Transverse colon (tissue), 4 donors: ENCODE measurements at regions not wholly inside any gene's neighbourhood (a gene's known extent, or its start where the extent isn't known, plus 50 kb on each side); places are given as distances from the start of the nearest gene placed in this dataset.
A peak's percentile ranks its signal among the peaks of the same experiment; 100 is the strongest.

Experiments used
- DNase-seq: peaks from one replicate; pipeline ENCODE4 v3.0.0-alpha.2; 2019
- H3K27ac ChIP-seq, 4 donors: fragments of 200-600 bp; sonication (generic); 2 replicates each; pipeline ENCODE4 v1.5.1; 2016 to 2018; ENCODE audit warnings: inconsistent platforms in 4 of 4
- H3K27me3 ChIP-seq: fragments of 200-600 bp; sonication (generic); 2 replicates; pipeline ENCODE4 v1.5.1; 2017; ENCODE audit warnings: inconsistent platforms
- H3K36me3 ChIP-seq, 4 donors: fragments of 200-600 bp; sonication (generic); 2 replicates each; pipeline ENCODE4 v1.5.1; 2017 to 2019; ENCODE audit warnings: inconsistent platforms in 4 of 4
- H3K4me1 ChIP-seq, 4 donors: fragments of 200-600 bp; sonication (generic); 2 replicates each; pipeline ENCODE4 v1.5.1; 2017 to 2020; ENCODE audit warnings: inconsistent platforms in 4 of 4
- H3K4me3 ChIP-seq, 4 donors: fragments of 200-600 bp; sonication (generic); 1 replicate in 1 of 4; 2 replicates in 3 of 4; pipeline versions ENCODE4 v1.5.1 to v1.6.1; 2017 to 2019; ENCODE audit warnings: inconsistent platforms in 4 of 4
- H3K9me3 ChIP-seq, 2 donors: fragments of 200-600 bp; sonication (generic); 2 replicates each; pipeline ENCODE4 v1.5.1; 2017 to 2019; ENCODE audit warnings: inconsistent platforms in 2 of 2
- CTCF ChIP-seq, 5 experiments: fragments of 200-600 bp in 3 of 5; fragments of 450-650 bp in 2 of 5; sonication (generic) in 3 of 5; IDR thresholded peaks; 1 replicate in 2 of 5; 2 replicates in 3 of 5; pipeline ENCODE4 v1.5.1; 2016 to 2017; ENCODE audit warnings: antibody characterized with exemption in 5 of 5, inconsistent platforms in 3 of 5, mild to moderate bottlenecking in 2 of 5, moderate library complexity in 1 of 5
- EP300 ChIP-seq: sonication (generic); formaldehyde crosslinking; IDR thresholded peaks from one replicate; pipeline ENCODE4 v1.6.1; 2017; ENCODE audit warnings: antibody characterized with exemption, low read depth
- POLR2A ChIP-seq: fragments of 450-650 bp; IDR thresholded peaks from one replicate; pipeline ENCODE4 v1.6.1; 2016; ENCODE audit warnings: antibody characterized with exemption, mild to moderate bottlenecking, moderate library complexity
- POLR2AphosphoS5 ChIP-seq, 3 donors: sonication (generic); formaldehyde crosslinking; IDR thresholded peaks; one replicate each; pipeline ENCODE4 v1.6.1; 2016; ENCODE audit warnings: antibody characterized with exemption in 3 of 3
- WGBS, 2 donors: methylation state at CpG; one replicate each; pipeline ENCODE4 v1.1.5; 2018; ENCODE audit warnings: low coverage in 1 of 2; 5-methylcytosine and 5-hydroxymethylcytosine counted together
- in situ Hi-C, 4 donors: fragments of 200-750 bp; cut with MboI; loops; one replicate each; pipeline versions ENCODE4 v1.15.0 to v1.15.1; 2017; ENCODE audit warnings: low sequenced_read_pairs in 3 of 4, low pct_ligation_motif_present in 1 of 4, low pct_unique_long_range_greater_than_20kb in 1 of 4
- intact Hi-C: fragments of 100-400 bp; cut with DNase I; formaldehyde crosslinking; loops from one replicate; pipeline ENCODE4 v1.15.1; 2023; ENCODE audit warnings: low total_unique reads

DNA sequence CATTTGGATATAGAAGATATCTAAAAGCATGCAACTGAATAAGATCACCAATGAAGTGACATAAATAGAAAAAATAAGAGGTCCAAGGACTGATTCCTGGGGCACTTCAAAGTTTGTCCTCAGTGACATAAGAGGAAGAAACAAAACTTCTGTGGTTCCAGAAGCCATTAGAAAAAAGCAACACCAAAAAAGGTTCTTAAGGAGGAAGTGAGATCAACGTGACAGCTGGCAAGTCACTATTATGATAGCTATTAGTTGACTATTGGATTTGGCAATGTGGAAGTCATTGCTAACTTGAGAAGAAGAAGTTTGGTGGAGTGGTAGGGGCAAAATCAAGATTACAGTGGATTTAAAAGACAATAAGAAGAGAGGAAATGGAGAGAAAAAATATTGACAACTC lies 1098.3 kb downstream of the NAALADL2 start:
- Histone ChIP-seq H3K36me3 (no peaks in the 10 kb centered on the region), H3K9me3 (no peaks in the 10 kb centered on the region), H3K27me3 (no peaks in the 10 kb centered on the region), H3K4me3 (no peak overlapping the region), H3K4me1 (no peaks in the 10 kb centered on the region), H3K27ac (no peak overlapping the region)
- intact Hi-C loops: no loop called here
- WGBS, 2 donors: 58 to 88% methylated on average over 1 of the region's 1 CpG
- TF ChIP-seq POLR2AphosphoS5 (IDR thresholded peaks at IDR 0.05) (no peak), POLR2A (no peak), CTCF (IDR thresholded peaks at IDR 0.05) (no peak), EP300 (no peak)
- in situ Hi-C loops: no loop called here
- no peak for DNase-seq

DNA sequence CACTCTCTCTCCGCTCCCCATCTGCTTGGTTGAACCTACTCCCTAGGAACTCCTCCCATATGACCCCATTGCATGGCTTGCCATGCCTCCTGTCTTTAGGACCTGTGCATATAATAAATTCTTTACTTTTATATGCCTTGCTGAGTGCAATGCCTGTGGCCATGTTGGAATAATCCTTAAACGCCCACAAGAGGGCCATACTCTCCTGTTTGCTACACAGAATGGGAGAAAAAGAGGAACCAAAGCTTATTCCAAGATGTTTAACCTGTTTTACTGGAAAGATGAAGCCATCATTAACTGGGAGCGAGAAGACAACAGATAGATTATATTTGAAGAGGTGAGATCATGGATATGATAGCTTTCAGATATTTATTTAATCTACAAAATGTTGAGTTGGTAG lies 1097.8 kb downstream of the NAALADL2 start:
- WGBS, 2 donors: 58% methylated on average over 3 of the region's 3 CpGs
- intact Hi-C loops: no loop called here
- H3K4me1 ChIP-seq: no peaks in the 10 kb centered on the region
- no peak overlapping the region for H3K4me3 ChIP-seq
- no peaks in the 10 kb centered on the region for H3K27me3 ChIP-seq
- peak in 1 of 5 experiments; percentile 5 for TF ChIP-seq CTCF (IDR thresholded peaks at IDR 0.05)
- TF ChIP-seq POLR2A: no peak
- no peaks in the 10 kb centered on the region for H3K9me3 ChIP-seq
- H3K27ac ChIP-seq: no peak overlapping the region
- no peak for DNase-seq
- in situ Hi-C loops: no loop called here
- no peaks in the 10 kb centered on the region for H3K36me3 ChIP-seq

GRCh38 chr3:175951047-175951694 lies 1092.0 kb downstream of the NAALADL2 start:
- no peaks in the 10 kb centered on the region for H3K27me3 ChIP-seq
- WGBS, 2 donors: 16 to 55% methylated on average over 3 to 4 of the region's 4 CpGs
- H3K36me3 ChIP-seq: no peaks in the 10 kb centered on the region
- no peak for TF ChIP-seq POLR2A
- no peak for TF ChIP-seq POLR2AphosphoS5 (IDR thresholded peaks at IDR 0.05)
- H3K4me3 ChIP-seq: no peak overlapping the region
- H3K27ac ChIP-seq: peak overlapping the region in 1 of 4 donors; percentile 1
- H3K4me1 ChIP-seq: no peaks in the 10 kb centered on the region
- intact Hi-C loops (no loop called here), in situ Hi-C loops (no loop called here)
- DNase-seq: no peak
- no peaks in the 10 kb centered on the region for H3K9me3 ChIP-seq

- TF ChIP-seq POLR2AphosphoS5 (IDR thresholded peaks at IDR 0.05): no peak
- no peak for TF ChIP-seq CTCF (IDR thresholded peaks at IDR 0.05)
- no peak for TF ChIP-seq EP300
- TF ChIP-seq POLR2A: no peak
- no peak for DNase-seq
- intact Hi-C loops (no loop called here), in situ Hi-C loops (no loop called here)
- Histone ChIP-seq H3K4me1 (no peaks in the 10 kb centered on the region), H3K4me3 (no peak overlapping the region), H3K27ac (no peak overlapping the region), H3K36me3 (no peaks in the 10 kb centered on the region), H3K27me3 (no peaks in the 10 kb centered on the region), H3K9me3 (no peaks in the 10 kb centered on the region)
- WGBS, 2 donors: 81 to 90% methylated on average over 3 of the region's 3 CpGs
Observed at GRCh38 chr3:175948041-175948440, 1088.9 kb downstream of the NAALADL2 start.

DNA sequence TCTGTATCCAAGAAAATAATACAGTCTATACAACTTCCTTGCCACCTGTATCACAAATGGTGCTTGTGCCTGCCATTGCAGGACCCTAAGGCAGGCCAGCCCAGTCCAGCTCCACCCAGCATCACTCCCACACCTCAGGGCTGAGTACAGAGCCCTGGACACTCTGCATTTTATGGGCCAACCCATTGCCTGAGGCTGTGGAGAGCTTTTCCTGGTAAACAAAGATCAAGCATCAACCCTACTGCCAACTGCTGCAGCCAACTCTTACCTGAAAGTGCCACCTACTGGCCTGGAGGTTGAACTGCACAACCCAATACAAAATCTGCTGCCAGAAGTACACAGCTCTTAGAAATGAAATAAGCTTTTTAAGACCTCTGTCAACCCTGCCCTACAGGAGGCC lies 1082.2 kb downstream of the NAALADL2 start:
- Histone ChIP-seq H3K9me3 (no peaks in the 10 kb centered on the region), H3K4me1 (no peaks in the 10 kb centered on the region), H3K36me3 (no peaks in the 10 kb centered on the region), H3K27ac (no peak overlapping the region), H3K27me3 (no peaks in the 10 kb centered on the region), H3K4me3 (no peak overlapping the region)
- intact Hi-C loops: no loop called here
- DNase-seq: no peak
- in situ Hi-C loops: no loop called here
- no peak for TF ChIP-seq POLR2AphosphoS5 (IDR thresholded peaks at IDR 0.05)
- TF ChIP-seq CTCF (IDR thresholded peaks at IDR 0.05): peak; percentile 23 to 41 (median 35)
